Ishikawa (cell line): ENCODE measurements at regions not wholly inside any gene's neighbourhood (a gene's known extent, or its start where the extent isn't known, plus 50 kb on each side); places are given as distances from the start of the nearest gene placed in this dataset.

ENCODE experiments used
- CEBPB ChIP-seq: IDR thresholded peaks from 2 replicates; pipeline ENCODE4 v1.6.1; 2012
- EP300 ChIP-seq: IDR thresholded peaks from 2 replicates; pipeline ENCODE4 v1.6.1; 2012; ENCODE audit warnings: borderline replicate concordance
- MAX ChIP-seq: IDR thresholded peaks from 2 replicates; pipeline ENCODE4 v1.6.1; 2012
- RAD21 ChIP-seq: IDR thresholded peaks from 2 replicates; pipeline ENCODE4 v1.6.1; 2012; ENCODE audit warnings: low read depth
- TAF1 ChIP-seq: IDR thresholded peaks from 2 replicates; pipeline ENCODE4 v1.6.1; 2012; ENCODE audit warnings: low read depth, mild to moderate bottlenecking
- TCF12 ChIP-seq: IDR thresholded peaks from 2 replicates; pipeline ENCODE4 v1.6.1; 2012; ENCODE audit warnings: low read depth
- TEAD4 ChIP-seq: IDR thresholded peaks from 2 replicates; pipeline ENCODE4 v1.6.1; 2012
- USF1 ChIP-seq: IDR thresholded peaks from 2 replicates; pipeline ENCODE4 v1.6.1; 2012
- YY1 ChIP-seq: IDR thresholded peaks from 2 replicates; pipeline ENCODE4 v1.6.1; 2012; ENCODE audit warnings: low read depth

GRCh38 chr9:118091226-118091625, 387.0 kb downstream of the TLR4 start:
- TF ChIP-seq CEBPB (no peak), USF1 (no peak), MAX (no peak), TCF12 (no peak), YY1 (no peak), TAF1 (no peak), TEAD4 (no peak), RAD21 (no peak), EP300 (no peak)
